Fibroblast of lung (primary cell): ENCODE measurements at regions not wholly inside any gene's neighbourhood (a gene's known extent, or its start where the extent isn't known, plus 50 kb on each side); places are given as distances from the start of the nearest gene placed in this dataset.

ENCODE experiments used
- DNase-seq, 2 donors: peaks; one replicate each; pipeline versions ENCODE4 v3.0.0 to v3.0.0-alpha.2; 2010; ENCODE audit warnings: low read depth in 2 of 2
- H2AFZ ChIP-seq: 2 replicates; pipeline ENCODE4 v1.5.1; 2012; ENCODE audit warnings: low read length, control low read depth, inconsistent platforms
- H3K27ac ChIP-seq: 2 replicates; pipeline ENCODE4 v1.5.1; 2011; ENCODE audit warnings: low read length, control low read depth; ENCODE audit not compliant: insufficient read depth
- H3K27me3 ChIP-seq: 2 replicates; pipeline ENCODE4 v1.5.1; 2011; ENCODE audit warnings: mild to moderate bottlenecking, low read length; ENCODE audit not compliant: control insufficient read depth, insufficient read depth
- H3K36me3 ChIP-seq: 2 replicates; pipeline ENCODE4 v1.5.1; 2011; ENCODE audit warnings: low read length; ENCODE audit not compliant: control insufficient read depth, insufficient read depth
- H3K4me1 ChIP-seq: 2 replicates; pipeline ENCODE4 v1.5.1; 2011; ENCODE audit warnings: low read length; ENCODE audit not compliant: control insufficient read depth, insufficient read depth; ENCODE audit errors: extremely low read depth
- H3K4me2 ChIP-seq: 2 replicates; pipeline ENCODE4 v1.5.1; 2011; ENCODE audit warnings: low read length, control low read depth; ENCODE audit not compliant: insufficient read depth; ENCODE audit errors: extremely low read depth
- H3K4me3 ChIP-seq, 4 experiments: fragments of 200-600 bp in 1 of 4; sonication (generic) in 1 of 4; replicated peaks in 1 of 4; 2 replicates each; pipeline ENCODE4 v1.5.1; 2011 to 2016; ENCODE audit warnings: low read length in 4 of 4, low read depth in 3 of 4, mild to moderate bottlenecking in 3 of 4, control low read depth in 2 of 4, inconsistent platforms in 1 of 4, mixed read lengths in 1 of 4; ENCODE audit not compliant: insufficient read depth in 1 of 4; ENCODE audit errors: control extremely low read depth in 1 of 4
- H3K79me2 ChIP-seq: 2 replicates; pipeline ENCODE4 v1.5.1; 2012; ENCODE audit warnings: mild to moderate bottlenecking, low read length, inconsistent platforms; ENCODE audit not compliant: control insufficient read depth, insufficient read depth
- H3K9ac ChIP-seq: 2 replicates; pipeline ENCODE4 v1.5.1; 2011; ENCODE audit warnings: mild to moderate bottlenecking, low read length, control low read depth; ENCODE audit not compliant: insufficient read depth
- H3K9me3 ChIP-seq: 2 replicates; pipeline ENCODE4 v1.5.1; 2012; ENCODE audit warnings: low read depth, low read length; ENCODE audit not compliant: control insufficient read depth, insufficient read depth
- H4K20me1 ChIP-seq: 2 replicates; pipeline ENCODE4 v1.5.1; 2011; ENCODE audit warnings: low read length; ENCODE audit not compliant: control insufficient read depth, insufficient read depth; ENCODE audit errors: extremely low read depth
- CTCF ChIP-seq, 2 donors: IDR thresholded peaks in 1 of 2; conservative IDR thresholded peaks in 1 of 2; 1 replicate in 1 of 2; 2 replicates in 1 of 2; pipeline ENCODE4 v1.5.1; 2011 to 2012; ENCODE audit warnings: low read length in 2 of 2, control low read depth in 1 of 2, inconsistent platforms in 1 of 2, low read depth in 1 of 2, mild to moderate bottlenecking in 1 of 2
- EZH2 ChIP-seq: IDR thresholded peaks from 2 replicates; pipeline ENCODE4 v1.5.1; 2012; ENCODE audit warnings: low read length, control low read depth, mild to moderate bottlenecking; ENCODE audit errors: missing control alignments

GRCh38 chr10:128710098-128710797 is 584.0 kb upstream of the MKI67 start:
- Histone ChIP-seq H3K9ac (no peak overlapping the region), H3K27ac (no peak overlapping the region), H3K36me3 (no peaks in the 10 kb centered on the region), H3K4me2 (no peak overlapping the region), H3K27me3 (no peaks in the 10 kb centered on the region), H4K20me1 (no peaks in the 10 kb centered on the region), H3K4me1 (no peaks in the 10 kb centered on the region), H2AFZ (no peak overlapping the region), H3K4me3 (no peak overlapping the region), H3K79me2 (no peaks in the 10 kb centered on the region), H3K9me3 (no peaks in the 10 kb centered on the region)
- no peak for DNase-seq
- TF ChIP-seq CTCF (conservative IDR thresholded peaks at IDR 0.05 in 1 of 2, IDR thresholded peaks at IDR 0.05 in 1 of 2; ENCODE audit: low read depth in 1 of 2, low read length in 2 of 2) = no peak
- TF ChIP-seq EZH2 = no peak

GRCh38 chr10:128710798-128711183 is 584.6 kb upstream of the MKI67 start:
- H3K27me3 ChIP-seq = no peaks in the 10 kb centered on the region
- TF ChIP-seq CTCF (conservative IDR thresholded peaks at IDR 0.05 in 1 of 2, IDR thresholded peaks at IDR 0.05 in 1 of 2; ENCODE audit: low read depth in 1 of 2, low read length in 2 of 2) (no peak), EZH2 (no peak)
- no peaks in the 10 kb centered on the region for H4K20me1 ChIP-seq
- H3K36me3 ChIP-seq = no peaks in the 10 kb centered on the region
- H3K4me2 ChIP-seq = no peak overlapping the region
- H3K27ac ChIP-seq = no peak overlapping the region
- H3K4me1 ChIP-seq = no peaks in the 10 kb centered on the region
- H2AFZ ChIP-seq = no peak overlapping the region
- no peaks in the 10 kb centered on the region for H3K79me2 ChIP-seq
- H3K4me3 ChIP-seq = no peak overlapping the region
- H3K9me3 ChIP-seq = no peaks in the 10 kb centered on the region
- H3K9ac ChIP-seq = no peak overlapping the region
- no peak for DNase-seq

- Histone ChIP-seq H3K36me3 (no peaks in the 10 kb centered on the region), H3K9me3 (no peaks in the 10 kb centered on the region), H4K20me1 (no peaks in the 10 kb centered on the region), H3K4me2 (no peak overlapping the region), H3K4me3 (no peak overlapping the region), H3K79me2 (no peaks in the 10 kb centered on the region), H3K4me1 (no peaks in the 10 kb centered on the region), H3K27ac (no peak overlapping the region), H3K27me3 (no peaks in the 10 kb centered on the region), H3K9ac (no peak overlapping the region), H2AFZ (no peak overlapping the region)
- no peak for TF ChIP-seq EZH2
- no peak for TF ChIP-seq CTCF (conservative IDR thresholded peaks at IDR 0.05 in 1 of 2, IDR thresholded peaks at IDR 0.05 in 1 of 2; ENCODE audit: low read depth in 1 of 2, low read length in 2 of 2)
- no peak for DNase-seq
Measured at GRCh38 chr10:128711806-128712205, 585.6 kb upstream of the MKI67 start.
